ENCODE measurements at regions not wholly inside any gene's neighbourhood (a gene's known extent, or its start where the extent isn't known, plus 50 kb on each side); places are given as distances from the start of the nearest gene placed in this dataset.

DNA sequence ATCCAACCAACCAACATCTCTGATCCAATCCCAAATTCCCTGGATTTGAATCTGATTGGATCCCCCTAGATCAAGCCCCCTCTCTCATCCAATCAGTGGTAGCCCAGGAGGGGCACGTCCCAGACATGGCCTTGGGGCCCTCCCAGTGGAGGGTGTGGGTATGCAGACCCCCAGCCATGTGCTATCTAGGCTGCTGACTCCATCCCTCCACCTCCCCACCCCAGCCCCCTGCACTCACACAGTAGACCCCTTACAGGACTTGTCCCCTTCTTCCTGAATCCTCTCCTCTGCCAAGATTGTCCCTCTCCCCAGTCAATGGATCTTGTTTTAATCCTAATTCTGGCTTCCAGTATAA, 153.4 kb downstream of the OAT start:
- Histone ChIP-seq H3K36me3 (ENCODE audit: control insufficient read depth in 1 of 2, insufficient read depth in 2 of 2, low read length in 2 of 2) (no peaks in the 10 kb centered on the region), H3K4me3 (ENCODE audit: low read depth, low read length) (no peak overlapping the region), H3K4me1 (ENCODE audit: control insufficient read depth in 1 of 2, insufficient read depth in 2 of 2, low read length in 2 of 2) (no peaks in the 10 kb centered on the region), H3K79me2 (ENCODE audit: control insufficient read depth, insufficient read depth, low read length, poor library complexity) (no peaks in the 10 kb centered on the region), H3K23ac (ENCODE audit: low read length) (no peak overlapping the region), H3K9me3 (ENCODE audit: insufficient read depth, low read depth, low read length) (peaks cover 7% of the 10 kb centered on the region), H3K27me3 (ENCODE audit: insufficient read depth, low read length) (no peaks in the 10 kb centered on the region), H4K8ac (ENCODE audit: low read depth, low read length) (no peak overlapping the region), H3K4ac (ENCODE audit: low read depth, low read length) (no peak overlapping the region), H3K4me2 (ENCODE audit: low read length) (no peak overlapping the region), H2BK120ac (ENCODE audit: insufficient read depth, low read length, poor library complexity) (no peak overlapping the region), H3K18ac (ENCODE audit: low read length) (no peak overlapping the region), H4K91ac (ENCODE audit: low read depth, low read length) (no peak overlapping the region), H2AK5ac (ENCODE audit: low read length) (no peak overlapping the region), H2AFZ (ENCODE audit: insufficient read depth, low read length, poor library complexity) (no peak overlapping the region), H3K79me1 (ENCODE audit: low read length) (no peaks in the 10 kb centered on the region), H3K9ac (ENCODE audit: low read length) (no peak overlapping the region), H3K27ac (ENCODE audit: low read depth, low read length) (no peak overlapping the region), H2BK12ac (ENCODE audit: low read length) (no peak overlapping the region), H3K14ac (ENCODE audit: low read length) (no peak overlapping the region), H4K12ac (ENCODE audit: low read depth, low read length) (no peak overlapping the region), H2BK5ac (ENCODE audit: low read depth, low read length, poor library complexity) (no peak overlapping the region)
- WGBS (ENCODE audit: extremely low coverage, insufficient coverage, insufficient read length): no CpG with 5 or more reads among the region's 1 CpG
- no peak for DNase-seq

DNA sequence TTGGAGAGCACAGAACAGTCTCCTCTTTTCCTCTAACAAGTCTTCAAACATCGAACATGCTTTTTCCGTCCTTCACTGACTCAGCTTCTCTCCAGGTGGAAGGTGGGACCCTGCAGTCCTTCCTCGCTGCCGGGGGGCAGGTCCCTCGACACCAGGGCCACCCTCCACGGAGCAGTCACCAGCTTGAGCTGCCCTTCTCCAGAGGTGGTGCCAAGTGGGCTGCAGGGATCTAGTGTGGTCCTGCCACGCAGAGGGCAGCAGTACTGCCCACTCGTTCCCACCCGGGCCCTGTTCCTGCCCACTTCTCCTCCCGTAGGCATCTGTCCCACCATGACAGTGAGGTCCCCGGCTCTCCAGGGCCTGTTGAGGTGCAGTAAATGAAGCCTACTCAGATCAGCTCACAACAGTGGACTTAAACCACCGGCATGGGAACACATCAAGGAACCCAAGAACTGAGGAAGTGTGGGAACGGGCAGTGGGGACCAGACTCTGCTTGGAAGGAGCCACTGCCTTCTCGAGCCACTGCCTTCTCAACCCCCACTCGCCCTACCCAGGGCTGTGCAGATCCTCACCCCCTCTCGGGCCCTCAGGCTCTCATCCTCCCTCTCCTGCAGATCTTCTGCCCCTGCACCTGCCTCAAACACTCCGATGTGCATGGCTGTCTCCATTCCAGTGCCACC, 153.9 kb downstream of the OAT start:
- H4K8ac ChIP-seq (ENCODE audit: low read depth, low read length): no peak overlapping the region
- H3K79me2 ChIP-seq (ENCODE audit: control insufficient read depth, insufficient read depth, low read length, poor library complexity): no peaks in the 10 kb centered on the region
- H2BK12ac ChIP-seq (ENCODE audit: low read length): no peak overlapping the region
- no peak overlapping the region for H4K91ac ChIP-seq (ENCODE audit: low read depth, low read length)
- H2BK5ac ChIP-seq (ENCODE audit: low read depth, low read length, poor library complexity): no peak overlapping the region
- no peak overlapping the region for H2AFZ ChIP-seq (ENCODE audit: insufficient read depth, low read length, poor library complexity)
- no peak overlapping the region for H2BK120ac ChIP-seq (ENCODE audit: insufficient read depth, low read length, poor library complexity)
- H3K27me3 ChIP-seq (ENCODE audit: insufficient read depth, low read length): no peaks in the 10 kb centered on the region
- no peak overlapping the region for H4K12ac ChIP-seq (ENCODE audit: low read depth, low read length)
- H3K9me3 ChIP-seq (ENCODE audit: insufficient read depth, low read depth, low read length): peaks cover 6% of the 10 kb centered on the region
- H3K23ac ChIP-seq (ENCODE audit: low read length): no peak overlapping the region
- H2AK5ac ChIP-seq (ENCODE audit: low read length): no peak overlapping the region
- no peaks in the 10 kb centered on the region for H3K4me1 ChIP-seq (ENCODE audit: control insufficient read depth in 1 of 2, insufficient read depth in 2 of 2, low read length in 2 of 2)
- H3K4ac ChIP-seq (ENCODE audit: low read depth, low read length): no peak overlapping the region
- H3K79me1 ChIP-seq (ENCODE audit: low read length): no peaks in the 10 kb centered on the region
- no peaks in the 10 kb centered on the region for H3K36me3 ChIP-seq (ENCODE audit: control insufficient read depth in 1 of 2, insufficient read depth in 2 of 2, low read length in 2 of 2)
- no peak overlapping the region for H3K18ac ChIP-seq (ENCODE audit: low read length)
- H3K4me3 ChIP-seq (ENCODE audit: low read depth, low read length): no peak overlapping the region
- H3K27ac ChIP-seq (ENCODE audit: low read depth, low read length): no peak overlapping the region
- WGBS (ENCODE audit: extremely low coverage, insufficient coverage, insufficient read length): no CpG with 5 or more reads among the region's 17 CpGs
- no peak overlapping the region for H3K4me2 ChIP-seq (ENCODE audit: low read length)
- no peak overlapping the region for H3K9ac ChIP-seq (ENCODE audit: low read length)
- H3K14ac ChIP-seq (ENCODE audit: low read length): no peak overlapping the region
- DNase-seq: no peak

DNA sequence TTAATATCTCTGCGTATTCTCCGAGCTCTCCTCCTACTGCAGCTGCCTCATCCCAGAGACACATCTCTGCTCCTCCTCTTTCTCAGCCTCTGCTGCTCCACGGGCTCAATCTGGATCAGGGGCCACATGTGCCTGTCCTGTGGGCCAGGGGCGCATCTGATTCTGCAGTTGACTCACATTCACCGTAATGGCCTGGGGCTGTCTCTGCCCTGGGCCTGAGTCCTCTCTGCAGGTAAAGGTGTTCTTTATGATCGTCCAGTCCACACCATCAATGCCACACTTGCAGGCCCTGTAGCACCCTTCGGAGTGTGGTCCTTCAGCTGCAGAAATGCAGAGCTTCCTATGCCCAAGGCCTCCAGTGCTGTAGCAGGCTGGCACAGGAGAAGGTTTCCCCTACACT, 154.5 kb downstream of the OAT start:
- no peak overlapping the region for H2BK5ac ChIP-seq (ENCODE audit: low read depth, low read length, poor library complexity)
- H3K4ac ChIP-seq (ENCODE audit: low read depth, low read length): no peak overlapping the region
- no peak overlapping the region for H3K9ac ChIP-seq (ENCODE audit: low read length)
- DNase-seq: no peak
- no peak overlapping the region for H2BK12ac ChIP-seq (ENCODE audit: low read length)
- no peak overlapping the region for H2AK5ac ChIP-seq (ENCODE audit: low read length)
- WGBS (ENCODE audit: extremely low coverage, insufficient coverage, insufficient read length): no CpG with 5 or more reads among the region's 7 CpGs
- H3K4me1 ChIP-seq (ENCODE audit: control insufficient read depth in 1 of 2, insufficient read depth in 2 of 2, low read length in 2 of 2): no peaks in the 10 kb centered on the region
- no peaks in the 10 kb centered on the region for H3K79me1 ChIP-seq (ENCODE audit: low read length)
- no peak overlapping the region for H4K8ac ChIP-seq (ENCODE audit: low read depth, low read length)
- no peak overlapping the region for H2BK120ac ChIP-seq (ENCODE audit: insufficient read depth, low read length, poor library complexity)
- no peak overlapping the region for H3K23ac ChIP-seq (ENCODE audit: low read length)
- H3K36me3 ChIP-seq (ENCODE audit: control insufficient read depth in 1 of 2, insufficient read depth in 2 of 2, low read length in 2 of 2): no peaks in the 10 kb centered on the region
- H3K14ac ChIP-seq (ENCODE audit: low read length): no peak overlapping the region
- H3K4me2 ChIP-seq (ENCODE audit: low read length): no peak overlapping the region
- H3K27ac ChIP-seq (ENCODE audit: low read depth, low read length): no peak overlapping the region
- H4K12ac ChIP-seq (ENCODE audit: low read depth, low read length): no peak overlapping the region
- H3K27me3 ChIP-seq (ENCODE audit: insufficient read depth, low read length): no peaks in the 10 kb centered on the region
- no peak overlapping the region for H3K18ac ChIP-seq (ENCODE audit: low read length)
- H3K79me2 ChIP-seq (ENCODE audit: control insufficient read depth, insufficient read depth, low read length, poor library complexity): no peaks in the 10 kb centered on the region
- H2AFZ ChIP-seq (ENCODE audit: insufficient read depth, low read length, poor library complexity): no peak overlapping the region
- H3K9me3 ChIP-seq (ENCODE audit: insufficient read depth, low read depth, low read length): peaks cover 8% of the 10 kb centered on the region
- H4K91ac ChIP-seq (ENCODE audit: low read depth, low read length): no peak overlapping the region
- H3K4me3 ChIP-seq (ENCODE audit: low read depth, low read length): no peak overlapping the region

DNA sequence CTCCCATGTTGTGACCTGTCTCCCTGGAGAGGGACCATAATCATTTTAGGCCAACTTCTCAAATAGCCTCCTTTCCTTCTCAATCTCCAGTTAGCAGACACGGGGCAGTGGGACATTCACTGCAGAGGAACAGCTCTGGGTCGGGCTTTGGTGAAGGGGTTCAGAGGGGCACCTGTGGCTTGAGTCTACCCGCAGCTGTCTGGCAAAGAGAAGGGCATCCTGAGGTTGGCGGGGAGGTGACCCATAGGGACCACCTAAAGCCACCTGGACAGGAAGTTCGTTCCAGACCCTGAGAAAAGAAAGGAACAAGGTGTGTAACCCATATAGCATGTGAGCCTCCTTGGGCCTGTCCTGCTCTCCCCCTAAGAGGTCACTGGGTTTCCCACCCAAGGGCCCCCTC, 155.0 kb downstream of the OAT start:
- H2AK5ac ChIP-seq (ENCODE audit: low read length): no peak overlapping the region
- H3K9ac ChIP-seq (ENCODE audit: low read length): no peak overlapping the region
- no peaks in the 10 kb centered on the region for H3K4me1 ChIP-seq (ENCODE audit: control insufficient read depth in 1 of 2, insufficient read depth in 2 of 2, low read length in 2 of 2)
- H3K36me3 ChIP-seq (ENCODE audit: control insufficient read depth in 1 of 2, insufficient read depth in 2 of 2, low read length in 2 of 2): no peaks in the 10 kb centered on the region
- H2BK5ac ChIP-seq (ENCODE audit: low read depth, low read length, poor library complexity): no peak overlapping the region
- H3K4me2 ChIP-seq (ENCODE audit: low read length): no peak overlapping the region
- no CpG with 5 or more reads among the region's 5 CpGs for WGBS (ENCODE audit: extremely low coverage, insufficient coverage, insufficient read length)
- H3K79me1 ChIP-seq (ENCODE audit: low read length): no peaks in the 10 kb centered on the region
- no peak overlapping the region for H3K27ac ChIP-seq (ENCODE audit: low read depth, low read length)
- H3K79me2 ChIP-seq (ENCODE audit: control insufficient read depth, insufficient read depth, low read length, poor library complexity): no peaks in the 10 kb centered on the region
- H3K27me3 ChIP-seq (ENCODE audit: insufficient read depth, low read length): no peaks in the 10 kb centered on the region
- no peak overlapping the region for H4K91ac ChIP-seq (ENCODE audit: low read depth, low read length)
- no peak overlapping the region for H2BK12ac ChIP-seq (ENCODE audit: low read length)
- no peak overlapping the region for H2BK120ac ChIP-seq (ENCODE audit: insufficient read depth, low read length, poor library complexity)
- no peak overlapping the region for H3K4ac ChIP-seq (ENCODE audit: low read depth, low read length)
- no peak overlapping the region for H3K23ac ChIP-seq (ENCODE audit: low read length)
- no peak for DNase-seq
- no peak overlapping the region for H2AFZ ChIP-seq (ENCODE audit: insufficient read depth, low read length, poor library complexity)
- no peak overlapping the region for H4K8ac ChIP-seq (ENCODE audit: low read depth, low read length)
- H3K14ac ChIP-seq (ENCODE audit: low read length): no peak overlapping the region
- no peak overlapping the region for H3K4me3 ChIP-seq (ENCODE audit: low read depth, low read length)
- H4K12ac ChIP-seq (ENCODE audit: low read depth, low read length): no peak overlapping the region
- H3K18ac ChIP-seq (ENCODE audit: low read length): no peak overlapping the region
- H3K9me3 ChIP-seq (ENCODE audit: insufficient read depth, low read depth, low read length): peaks cover 9% of the 10 kb centered on the region
